Smooth muscle cell (in vitro differentiated cells): ENCODE measurements at regions not wholly inside any gene's neighbourhood (a gene's known extent, or its start where the extent isn't known, plus 50 kb on each side); places are given as distances from the start of the nearest gene placed in this dataset.
"Not testable (repeated sequence)": the region's sequence is repeated elsewhere in the genome, so short reads cannot be mapped to it uniquely, and the experiment has no call there.

Source experiments
- DNase-seq: peaks from one replicate; lab custom pipeline; 2025; ENCODE audit not compliant: unreplicated experiment; lab: John Stamatoyannopoulos, UW
- H2AFZ ChIP-seq: fragments of 200-600 bp; sonication (generic); 2 replicates; pipeline ENCODE4 v1.6.0; 2016; ENCODE audit warnings: antibody characterized with exemption, low read depth, mild to moderate bottlenecking
- H3F3A ChIP-seq: fragments of 200-600 bp; sonication (generic); 2 replicates; pipeline ENCODE4 v1.6.0; 2017; ENCODE audit warnings: antibody characterized with exemption, low read depth
- H3K27ac ChIP-seq: fragments of 200-600 bp; sonication (generic); 2 replicates; pipeline ENCODE4 v1.5.1; 2016; ENCODE audit warnings: low read depth, mild to moderate bottlenecking
- H3K27me3 ChIP-seq: fragments of 200-600 bp; sonication (generic); 2 replicates; pipeline ENCODE4 v1.6.1; 2016; ENCODE audit warnings: low read depth, mild to moderate bottlenecking
- H3K36me3 ChIP-seq: fragments of 200-600 bp; sonication (generic); 2 replicates; pipeline ENCODE4 v1.5.1; 2016; ENCODE audit warnings: low read depth
- H3K4me1 ChIP-seq: fragments of 200-600 bp; sonication (generic); 2 replicates; pipeline ENCODE4 v1.5.1; 2016; ENCODE audit warnings: low read depth
- H3K4me2 ChIP-seq: fragments of 200-600 bp; sonication (generic); 2 replicates; pipeline ENCODE4 v1.6.0; 2016; ENCODE audit warnings: mild to moderate bottlenecking
- H3K4me3 ChIP-seq: fragments of 200-600 bp; sonication (generic); 2 replicates; pipeline ENCODE4 v1.5.1; 2016; ENCODE audit warnings: mild to moderate bottlenecking
- H3K79me2 ChIP-seq: fragments of 200-600 bp; sonication (generic); 2 replicates; pipeline ENCODE4 v1.6.0; 2016; ENCODE audit warnings: low read depth, mild to moderate bottlenecking
- H3K9ac ChIP-seq: fragments of 200-600 bp; sonication (generic); 2 replicates; pipeline ENCODE4 v1.6.0; 2016; ENCODE audit warnings: low read depth
- H3K9me3 ChIP-seq: fragments of 200-600 bp; sonication (generic); replicated peaks from 2 replicates; pipeline ENCODE4 v1.5.1; 2016; ENCODE audit warnings: low read depth
- H4K20me1 ChIP-seq: fragments of 200-600 bp; sonication (generic); 2 replicates; pipeline ENCODE4 v1.6.0; 2016; ENCODE audit warnings: low read depth
- WGBS: methylation state at CpG from one replicate; pipeline ENCODE4 v1.1.7; 2016; ENCODE audit warnings: low lambda C conversion rate; 5-methylcytosine and 5-hydroxymethylcytosine counted together
- TF ChIP-seq, protein P1 (sequence below): fragments of 200-600 bp; sonication (generic); IDR thresholded peaks from 2 replicates; pipeline ENCODE4 v1.5.1; 2017; ENCODE audit warnings: borderline replicate concordance, mild to moderate bottlenecking, antibody characterized with exemption; ENCODE audit not compliant: insufficient read depth, poor library complexity, severe bottlenecking

DNA sequence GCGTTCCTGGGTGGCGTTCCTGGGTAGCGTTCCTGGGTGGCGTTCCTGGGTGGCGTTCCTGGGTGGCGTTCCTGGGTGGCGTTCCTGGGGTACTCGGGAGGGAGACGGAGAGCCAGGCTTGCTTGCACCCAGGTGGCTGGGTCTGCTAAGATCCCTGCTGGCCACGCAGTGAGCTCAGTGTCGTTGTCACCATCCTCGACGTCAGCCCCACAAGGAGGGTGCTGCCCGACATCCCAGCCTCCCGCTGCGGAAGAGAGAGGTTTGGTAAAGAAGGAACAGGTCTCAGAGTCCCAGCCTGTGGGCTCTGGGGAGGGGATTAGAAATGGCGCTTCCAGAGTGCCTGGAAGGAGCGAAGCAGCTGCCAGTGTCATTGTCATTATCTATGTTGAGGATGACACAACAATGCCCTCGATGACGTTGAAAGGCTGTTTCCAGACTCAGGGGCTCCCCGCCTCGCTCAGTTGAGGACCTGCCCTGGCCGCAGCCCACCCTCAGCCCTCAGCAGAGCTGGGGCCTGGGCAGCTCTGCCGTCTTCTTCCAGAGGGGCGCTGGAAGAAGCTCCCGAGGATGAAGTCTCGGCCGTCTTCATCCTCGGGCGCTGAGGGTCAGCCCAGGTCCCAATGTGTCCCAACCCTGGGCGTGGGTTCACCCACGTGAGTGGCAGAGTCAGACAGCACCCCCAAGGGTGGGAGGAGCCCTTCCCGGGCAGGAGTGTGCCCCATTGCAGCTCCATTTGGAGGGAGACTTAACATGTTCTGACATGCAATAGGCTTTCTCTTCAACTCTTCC lies 328.8 kb downstream of the ADGRD1 start:
- H3K9me3 ChIP-seq, result no peaks in the 10 kb centered on the region
- TF ChIP-seq, protein P1, sequence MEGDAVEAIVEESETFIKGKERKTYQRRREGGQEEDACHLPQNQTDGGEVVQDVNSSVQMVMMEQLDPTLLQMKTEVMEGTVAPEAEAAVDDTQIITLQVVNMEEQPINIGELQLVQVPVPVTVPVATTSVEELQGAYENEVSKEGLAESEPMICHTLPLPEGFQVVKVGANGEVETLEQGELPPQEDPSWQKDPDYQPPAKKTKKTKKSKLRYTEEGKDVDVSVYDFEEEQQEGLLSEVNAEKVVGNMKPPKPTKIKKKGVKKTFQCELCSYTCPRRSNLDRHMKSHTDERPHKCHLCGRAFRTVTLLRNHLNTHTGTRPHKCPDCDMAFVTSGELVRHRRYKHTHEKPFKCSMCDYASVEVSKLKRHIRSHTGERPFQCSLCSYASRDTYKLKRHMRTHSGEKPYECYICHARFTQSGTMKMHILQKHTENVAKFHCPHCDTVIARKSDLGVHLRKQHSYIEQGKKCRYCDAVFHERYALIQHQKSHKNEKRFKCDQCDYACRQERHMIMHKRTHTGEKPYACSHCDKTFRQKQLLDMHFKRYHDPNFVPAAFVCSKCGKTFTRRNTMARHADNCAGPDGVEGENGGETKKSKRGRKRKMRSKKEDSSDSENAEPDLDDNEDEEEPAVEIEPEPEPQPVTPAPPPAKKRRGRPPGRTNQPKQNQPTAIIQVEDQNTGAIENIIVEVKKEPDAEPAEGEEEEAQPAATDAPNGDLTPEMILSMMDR, result no peak
- WGBS, result 95% methylated on average over 33 of the region's 33 CpGs
- H3K4me1 ChIP-seq, result no peaks in the 10 kb centered on the region
- H3K27me3 ChIP-seq, result no peaks in the 10 kb centered on the region
- no peaks in the 10 kb centered on the region for H4K20me1 ChIP-seq
- no peaks in the 10 kb centered on the region for H3F3A ChIP-seq
- no peak for DNase-seq
- no peak overlapping the region for H3K4me2 ChIP-seq
- H3K27ac ChIP-seq, result no peak overlapping the region
- no peak overlapping the region for H3K9ac ChIP-seq
- H3K36me3 ChIP-seq, result no peaks in the 10 kb centered on the region
- no peaks in the 10 kb centered on the region for H3K79me2 ChIP-seq
- H2AFZ ChIP-seq, result no peak overlapping the region
- no peak overlapping the region for H3K4me3 ChIP-seq

- Histone ChIP-seq H3F3A (no peaks in the 10 kb centered on the region), H3K9me3 (no peaks in the 10 kb centered on the region), H3K36me3 (no peaks in the 10 kb centered on the region), H3K79me2 (no peaks in the 10 kb centered on the region), H3K4me1 (no peaks in the 10 kb centered on the region), H3K4me3 (no peak overlapping the region), H4K20me1 (no peaks in the 10 kb centered on the region), H3K27me3 (no peaks in the 10 kb centered on the region), H2AFZ (no peak overlapping the region), H3K4me2 (no peak overlapping the region), H3K9ac (no peak overlapping the region), H3K27ac (no peak overlapping the region)
- WGBS, result 84% methylated on average over 11 of the region's 11 CpGs
- TF ChIP-seq, protein P1, result no peak
- DNase-seq, result no peak
Observed at GRCh38 chr12:131283191-131283861, 329.6 kb downstream of the ADGRD1 start.

GRCh38 chr12:131283862-131284825 lies 330.4 kb downstream of the ADGRD1 start:
- H3F3A ChIP-seq, H3K4me2 ChIP-seq, H3K4me3 ChIP-seq, H3K9ac ChIP-seq, H3K4me1 ChIP-seq, H4K20me1 ChIP-seq, H3K36me3 ChIP-seq, H3K27ac ChIP-seq, DNase-seq, H3K9me3 ChIP-seq, H3K27me3 ChIP-seq, H3K79me2 ChIP-seq, H2AFZ ChIP-seq: not testable (repeated sequence)
- WGBS, result 88% methylated on average over 26 of the region's 32 CpGs

- H3K4me1 ChIP-seq, H3K27me3 ChIP-seq, H3K27ac ChIP-seq, H3K4me3 ChIP-seq, H2AFZ ChIP-seq, H3K4me2 ChIP-seq, H3K9me3 ChIP-seq, H3F3A ChIP-seq, H3K36me3 ChIP-seq, H4K20me1 ChIP-seq, DNase-seq, H3K79me2 ChIP-seq, H3K9ac ChIP-seq: not testable (repeated sequence)
- 79% methylated on average over 7 of the region's 9 CpGs for WGBS
Observed at GRCh38 chr12:131284954-131285904, 331.5 kb downstream of the ADGRD1 start.

- H4K20me1 ChIP-seq, H3K36me3 ChIP-seq, H3K4me2 ChIP-seq, H3K4me3 ChIP-seq, H3K79me2 ChIP-seq, H3F3A ChIP-seq, H3K27me3 ChIP-seq, H3K4me1 ChIP-seq, DNase-seq, H2AFZ ChIP-seq, H3K9me3 ChIP-seq, H3K27ac ChIP-seq, H3K9ac ChIP-seq: not testable (repeated sequence)
- 93% methylated on average over 13 of the region's 19 CpGs for WGBS
Observed at GRCh38 chr12:131285905-131286295, 332.2 kb downstream of the ADGRD1 start.

DNA sequence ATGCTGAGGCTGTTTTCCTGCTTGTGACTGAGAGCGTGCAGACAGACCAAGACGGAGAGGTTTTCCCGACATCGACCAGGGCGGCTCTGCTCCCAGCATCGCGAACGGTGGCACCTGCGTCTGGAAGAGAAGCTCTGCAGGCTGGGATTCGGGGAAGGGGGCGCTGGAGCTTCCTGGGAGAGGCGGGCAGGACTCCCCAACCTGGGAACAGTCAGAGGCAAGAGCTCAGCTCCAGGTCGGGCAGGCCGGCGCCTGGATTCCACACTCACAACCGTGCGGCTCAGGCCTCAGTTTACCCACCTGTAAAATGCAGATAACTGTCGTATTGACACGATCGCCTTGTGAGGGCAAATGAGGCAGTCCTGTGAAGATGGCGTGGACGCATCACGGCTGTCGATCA lies 332.6 kb downstream of the ADGRD1 start:
- H4K20me1 ChIP-seq, H3K9ac ChIP-seq, H3K79me2 ChIP-seq, H2AFZ ChIP-seq, H3K4me3 ChIP-seq, H3K36me3 ChIP-seq, H3K27me3 ChIP-seq, H3F3A ChIP-seq, H3K9me3 ChIP-seq, H3K4me2 ChIP-seq, H3K4me1 ChIP-seq, DNase-seq, H3K27ac ChIP-seq: not testable (repeated sequence)
- WGBS, result 97% methylated on average over 6 of the region's 24 CpGs
